PC-9 (cell line): ENCODE measurements at regions not wholly inside any gene's neighbourhood (a gene's known extent, or its start where the extent isn't known, plus 50 kb on each side); places are given as distances from the start of the nearest gene placed in this dataset.

Experiments
- BruUV-seq: library from RNA; stranded (reverse); fragments of 400-500 nt; replicated peaks from 2 replicates; lab custom pipeline; 2021; lab: Mats Ljungman, UMichigan
- CTCF ChIA-PET: fragments of 300-600 bp; sonication (Branson Sonifier 250); formaldehyde crosslinking; loops from one replicate; lab custom pipeline; 2022; ENCODE audit warnings: antibody characterized with exemption; lab: Charles Lee
- POLR2A ChIA-PET: fragments of 300-600 bp; sonication (Branson Sonifier 250); formaldehyde crosslinking; loops from one replicate; lab custom pipeline; 2022; ENCODE audit warnings: antibody characterized with exemption; ENCODE audit not compliant: unreplicated experiment; lab: Charles Lee
- DNase-seq, 2 experiments: peaks; one replicate each; pipeline versions ENCODE4 v3.0.0 to v3.0.0-alpha.2; 2015 to 2022; ENCODE audit warnings: mixed read lengths in 1 of 2
- H2AFZ ChIP-seq: fragments of 200-600 bp; sonication (generic); 2 replicates; pipeline ENCODE4 v1.8.1; 2017; ENCODE audit warnings: antibody characterized with exemption
- H3F3A ChIP-seq: fragments of 200-600 bp; sonication (generic); 2 replicates; pipeline ENCODE4 v1.8.1; 2017; ENCODE audit warnings: antibody characterized with exemption, mild to moderate bottlenecking, low read depth; ENCODE audit not compliant: insufficient read depth
- H3K27ac ChIP-seq: fragments of 200-600 bp; sonication (generic); 2 replicates; pipeline ENCODE4 v1.6.1; 2016; ENCODE audit warnings: mixed run types
- H3K27me3 ChIP-seq: fragments of 200-600 bp; sonication (generic); 2 replicates; pipeline ENCODE4 v1.6.1; 2016; ENCODE audit warnings: low read depth, mixed run types; ENCODE audit not compliant: insufficient read depth
- H3K36me3 ChIP-seq: fragments of 200-600 bp; sonication (generic); 2 replicates; pipeline ENCODE4 v1.6.1; 2016; ENCODE audit warnings: low read depth, mixed run types
- H3K4me1 ChIP-seq: fragments of 200-600 bp; sonication (generic); replicated peaks from 2 replicates; pipeline ENCODE4 v1.6.1; 2016; ENCODE audit warnings: mixed run types; ENCODE audit not compliant: insufficient read depth
- H3K4me2 ChIP-seq: fragments of 200-600 bp; sonication (generic); 2 replicates; pipeline ENCODE4 v1.6.1; 2017; ENCODE audit warnings: mixed run types
- H3K4me3 ChIP-seq: fragments of 200-600 bp; sonication (generic); 2 replicates; pipeline ENCODE4 v1.6.1; 2016; ENCODE audit warnings: mixed run types
- H3K79me2 ChIP-seq: fragments of 200-600 bp; sonication (generic); 2 replicates; pipeline ENCODE4 v1.6.1; 2017; ENCODE audit warnings: low read depth, mixed run types
- H3K9me2 ChIP-seq: fragments of 200-600 bp; sonication (generic); 2 replicates; pipeline ENCODE4 v1.8.1; 2017; ENCODE audit warnings: mild to moderate bottlenecking; ENCODE audit not compliant: insufficient read depth
- H3K9me3 ChIP-seq: fragments of 200-600 bp; sonication (generic); 2 replicates; pipeline ENCODE4 v1.8.1; 2016; ENCODE audit warnings: low read depth; ENCODE audit not compliant: insufficient read depth
- H4K20me1 ChIP-seq: fragments of 200-600 bp; sonication (generic); 2 replicates; pipeline ENCODE4 v1.8.1; 2017; ENCODE audit not compliant: insufficient read depth
- CTCF ChIP-seq: fragments of 200-600 bp; sonication (generic); conservative IDR thresholded peaks from 2 replicates; pipeline ENCODE4 v1.6.1; 2017; ENCODE audit warnings: mixed run types, antibody characterized with exemption, mild to moderate bottlenecking, moderate library complexity
- EZH2 ChIP-seq: fragments of 200-600 bp; sonication (generic); IDR thresholded peaks from 2 replicates; pipeline ENCODE4 v1.8.0; 2017; ENCODE audit warnings: antibody characterized with exemption, low read depth
- intact Hi-C: fragments of 100-400 bp; cut with micrococcal nuclease; formaldehyde crosslinking; loops from one replicate; pipeline ENCODE4 v1.10.0; 2022; ENCODE audit not compliant: unreplicated experiment

- Histone ChIP-seq H3K27ac (no peak overlapping the region), H3K9me3 (no peaks in the 10 kb centered on the region), H3K9me2 (no peaks in the 10 kb centered on the region), H3K4me2 (no peak overlapping the region), H3K27me3 (peaks cover 45% of the 10 kb centered on the region), H3K79me2 (no peaks in the 10 kb centered on the region), H3K36me3 (no peaks in the 10 kb centered on the region), H3K4me3 (no peak overlapping the region), H3K4me1 (no peaks in the 10 kb centered on the region), H2AFZ (no peak overlapping the region), H4K20me1 (no peaks in the 10 kb centered on the region), H3F3A (no peaks in the 10 kb centered on the region)
- no peak for DNase-seq
- no TSS peak for BruUV-seq
- TF ChIP-seq CTCF (no peak), EZH2 (no peak)
- ChIA-PET POLR2A (interaction anchor here (0.6 kb wide), 1 partner anchor 18 kb away, joined by 15 read pairs; no protein-coding TSS in a partner anchor), CTCF (no interaction called here)
- intact Hi-C loops, result no loop called here
These were observed 78.3 kb upstream of the RNU6ATAC start for GRCh38 chr9:134242706-134243105.

DNA sequence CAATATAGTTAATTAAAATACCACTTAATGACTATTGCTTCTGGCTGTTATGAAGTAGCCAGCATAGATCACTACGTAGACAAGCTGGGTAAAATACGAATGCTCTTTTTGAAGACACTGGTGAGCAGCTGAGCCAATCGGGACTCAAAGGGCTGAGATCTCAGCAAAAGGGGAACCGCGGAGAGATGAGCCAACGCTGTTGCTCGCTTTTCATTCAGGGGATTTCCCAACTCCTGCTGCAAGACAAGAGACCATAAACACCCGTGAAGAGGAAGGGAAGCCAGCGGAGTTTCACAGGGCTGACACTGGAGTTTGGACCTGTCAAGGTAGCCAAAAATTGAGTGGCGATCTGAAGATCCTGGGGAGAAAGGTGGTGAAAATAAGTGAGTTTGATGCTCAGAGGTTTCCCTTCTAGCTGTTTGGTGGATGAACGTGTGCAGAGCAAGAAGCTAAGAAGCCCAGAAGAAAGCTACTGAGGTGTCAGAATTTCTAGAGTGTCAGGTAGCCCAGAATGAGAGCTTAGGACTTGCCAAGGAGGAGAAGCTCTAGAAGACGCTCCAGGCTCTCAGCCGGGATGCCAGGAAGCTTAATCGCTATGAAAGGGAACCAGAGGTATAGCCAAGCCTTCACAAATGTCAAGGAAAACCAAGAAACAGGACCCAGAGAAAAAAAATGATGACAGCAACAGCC lies 79.6 kb upstream of the RNU6ATAC start:
- no peak overlapping the region for H3K4me2 ChIP-seq
- POLR2A ChIA-PET, result no interaction called here
- no peak overlapping the region for H3K4me3 ChIP-seq
- no peaks in the 10 kb centered on the region for H4K20me1 ChIP-seq
- H3F3A ChIP-seq, result no peaks in the 10 kb centered on the region
- intact Hi-C loops, result no loop called here
- no peak overlapping the region for H3K27ac ChIP-seq
- DNase-seq, result no peak
- H3K36me3 ChIP-seq, result no peaks in the 10 kb centered on the region
- BruUV-seq, result no TSS peak
- no peaks in the 10 kb centered on the region for H3K79me2 ChIP-seq
- H3K4me1 ChIP-seq, result no peaks in the 10 kb centered on the region
- H3K27me3 ChIP-seq, result peaks cover 45% of the 10 kb centered on the region
- H2AFZ ChIP-seq, result no peak overlapping the region
- H3K9me2 ChIP-seq, result no peaks in the 10 kb centered on the region
- H3K9me3 ChIP-seq, result peaks cover 5% of the 10 kb centered on the region; the same call in 1 of the 2 replicates
- TF ChIP-seq EZH2 (no peak), CTCF (no peak)
- CTCF ChIA-PET, result interaction anchor here (0.5 kb wide), 1 partner anchor 412 kb away, joined by 4 read pairs; no protein-coding TSS in a partner anchor

GRCh38 chr9:134245179-134245578 lies 80.8 kb upstream of the RNU6ATAC start:
- Histone ChIP-seq H3K9me3 (peaks cover 5% of the 10 kb centered on the region; the same call in 1 of the 2 replicates), H4K20me1 (no peaks in the 10 kb centered on the region), H3K27me3 (peaks cover 45% of the 10 kb centered on the region), H3K4me1 (no peaks in the 10 kb centered on the region), H2AFZ (no peak overlapping the region), H3K4me2 (no peak overlapping the region), H3K9me2 (no peaks in the 10 kb centered on the region), H3F3A (no peaks in the 10 kb centered on the region), H3K79me2 (no peaks in the 10 kb centered on the region), H3K27ac (no peak overlapping the region), H3K4me3 (no peak overlapping the region), H3K36me3 (no peaks in the 10 kb centered on the region)
- ChIA-PET POLR2A (no interaction called here), CTCF (no interaction called here)
- BruUV-seq, result no TSS peak
- no peak for TF ChIP-seq CTCF
- no peak for DNase-seq
- intact Hi-C loops, result no loop called here
